Neural cell (in vitro differentiated cells): ENCODE measurements at regions not wholly inside any gene's neighbourhood (a gene's known extent, or its start where the extent isn't known, plus 50 kb on each side); places are given as distances from the start of the nearest gene placed in this dataset.

Experiments used
- CTCF ChIP-seq: fragments of 450-650 bp; IDR thresholded peaks from 2 replicates; pipeline ENCODE4 v1.5.1; 2014; ENCODE audit warnings: antibody characterized with exemption, mild to moderate bottlenecking, moderate library complexity; ENCODE audit not compliant: poor library complexity, severe bottlenecking
- EP300 ChIP-seq: fragments of 450-650 bp; conservative IDR thresholded peaks from 2 replicates; pipeline ENCODE4 v1.6.1; 2014; ENCODE audit warnings: antibody characterized with exemption, mild to moderate bottlenecking, moderate library complexity; ENCODE audit not compliant: poor library complexity, severe bottlenecking
- EZH2 ChIP-seq: fragments of 200-600, 300-800 bp; shearing (Covaris generic), sonication (generic); IDR thresholded peaks from 2 replicates; pipeline ENCODE4 v1.6.1; 2014; ENCODE audit warnings: antibody characterized with exemption, low read length, borderline replicate concordance, mild to moderate bottlenecking; ENCODE audit not compliant: insufficient read depth, poor library complexity, severe bottlenecking
- MXI1 ChIP-seq: fragments of 450-650 bp; conservative IDR thresholded peaks from 2 replicates; pipeline ENCODE4 v1.6.1; 2014; ENCODE audit warnings: antibody characterized with exemption, mild to moderate bottlenecking; ENCODE audit not compliant: poor library complexity, severe bottlenecking
- POLR2AphosphoS5 ChIP-seq: IDR thresholded peaks from 2 replicates; pipeline ENCODE4 v1.6.1; 2012
- RAD21 ChIP-seq: fragments of 450-650 bp; conservative IDR thresholded peaks from 2 replicates; pipeline ENCODE4 v1.6.1; 2014; ENCODE audit warnings: antibody characterized with exemption, mild to moderate bottlenecking, moderate library complexity
- REST ChIP-seq: IDR thresholded peaks from 2 replicates; pipeline ENCODE4 v1.6.1; 2012; ENCODE audit warnings: borderline replicate concordance
- TAF1 ChIP-seq: IDR thresholded peaks from 2 replicates; pipeline ENCODE4 v1.6.1; 2012; ENCODE audit warnings: low read depth

GRCh38 chr18:71027531-71027930 is 738.7 kb downstream of the SOCS6 start:
- TF ChIP-seq CTCF (no peak), EZH2 (no peak), REST (no peak), EP300 (no peak), TAF1 (no peak), POLR2AphosphoS5 (no peak), RAD21 (no peak), MXI1 (no peak)
